ENCODE measurements at regions not wholly inside any gene's neighbourhood (a gene's known extent, or its start where the extent isn't known, plus 50 kb on each side); places are given as distances from the start of the nearest gene placed in this dataset.

DNA sequence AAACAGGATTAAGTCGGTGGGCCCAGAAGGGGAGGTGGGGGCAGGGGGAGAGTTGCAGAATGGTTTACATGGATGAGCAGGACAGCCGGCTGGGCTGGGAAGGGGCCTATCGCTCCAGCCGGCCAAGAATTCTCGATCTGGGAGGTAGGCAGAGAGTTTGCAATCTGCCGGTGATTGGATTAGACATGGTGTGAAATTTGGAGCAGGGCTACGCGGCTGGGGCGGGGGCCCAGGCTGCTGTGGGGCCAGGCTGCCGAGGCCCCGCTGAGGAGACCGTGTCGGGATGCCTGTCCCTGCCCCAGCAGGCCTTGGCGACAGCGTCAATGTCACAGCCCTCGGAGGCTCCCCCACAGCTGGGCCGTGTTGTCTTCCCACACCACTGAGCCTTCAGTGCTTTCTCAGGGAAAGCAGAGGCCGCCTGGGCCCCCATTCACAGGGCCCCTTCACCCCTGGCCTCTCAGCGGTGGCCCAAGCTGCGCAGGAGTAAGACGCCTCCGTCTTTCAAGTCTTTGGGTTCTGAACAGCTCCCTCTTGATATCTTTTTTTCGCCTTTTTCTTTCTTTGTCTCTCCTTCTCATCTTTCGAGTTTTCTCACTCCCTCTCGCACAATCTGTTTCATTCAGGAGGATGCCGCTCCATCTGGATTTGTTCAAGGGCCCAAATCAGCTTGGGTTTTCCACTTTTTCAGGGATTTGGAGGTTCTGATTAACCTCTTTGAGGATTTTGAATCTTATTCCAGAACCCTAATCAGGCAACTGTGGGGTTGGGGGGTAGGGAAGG lies 117.5 kb upstream of the PARP11 start:
- TF ChIP-seq POLR2AphosphoS5 (IDR thresholded peaks at IDR 0.05; ENCODE audit: borderline replicate concordance, low read depth, low read length) (no peak), EZH2 (IDR thresholded peaks at IDR 0.05) (no peak)

Data from SK-N-MC (cell line).